ENCODE measurements at regions not wholly inside any gene's neighbourhood (a gene's known extent, or its start where the extent isn't known, plus 50 kb on each side); places are given as distances from the start of the nearest gene placed in this dataset.
"Not testable (repeated sequence)": the region's sequence is repeated elsewhere in the genome, so short reads cannot be mapped to it uniquely, and the experiment has no call there.

DNA sequence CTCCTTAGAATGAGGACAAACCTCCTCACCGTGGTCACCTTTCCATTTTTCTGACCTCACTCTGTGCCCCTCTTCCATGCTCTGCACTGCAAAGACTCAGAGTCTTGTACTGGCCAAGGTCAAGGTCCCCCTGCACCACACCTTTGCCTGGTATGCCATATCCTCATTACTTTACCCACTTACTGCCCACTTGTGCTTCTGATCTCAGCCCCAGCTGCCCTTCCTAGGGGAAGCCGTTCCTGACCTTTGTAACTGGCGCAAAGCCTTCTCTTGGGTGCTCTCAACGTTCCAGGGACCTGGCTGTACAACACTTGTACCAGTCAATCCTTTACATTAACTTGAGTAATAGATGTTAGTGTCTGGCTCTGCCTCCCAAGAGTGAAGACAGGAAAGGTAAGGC lies 256.0 kb downstream of the SV2B start:
- DNase-seq (ENCODE audit: low read depth) = no peak

DNA sequence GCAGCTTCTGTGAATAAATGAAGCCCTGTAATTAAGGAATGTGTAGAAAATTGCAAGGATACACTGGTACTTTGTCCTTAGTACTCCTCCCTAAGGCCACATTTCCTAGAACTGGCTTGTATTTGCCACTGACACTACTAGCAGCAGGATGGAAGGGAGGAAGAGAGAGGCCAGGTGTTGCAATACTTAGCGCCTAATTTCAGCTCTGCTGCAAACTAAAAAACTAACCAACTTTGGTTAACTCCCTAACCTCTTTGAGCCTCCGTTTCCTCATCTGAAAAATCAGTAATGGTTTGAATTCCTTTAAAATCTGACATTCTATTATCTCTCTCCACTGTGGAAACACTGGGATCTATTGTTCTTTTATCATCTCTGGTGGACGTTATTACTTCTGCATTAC lies 257.0 kb downstream of the SV2B start:
- no peak for DNase-seq (ENCODE audit: low read depth)

DNA sequence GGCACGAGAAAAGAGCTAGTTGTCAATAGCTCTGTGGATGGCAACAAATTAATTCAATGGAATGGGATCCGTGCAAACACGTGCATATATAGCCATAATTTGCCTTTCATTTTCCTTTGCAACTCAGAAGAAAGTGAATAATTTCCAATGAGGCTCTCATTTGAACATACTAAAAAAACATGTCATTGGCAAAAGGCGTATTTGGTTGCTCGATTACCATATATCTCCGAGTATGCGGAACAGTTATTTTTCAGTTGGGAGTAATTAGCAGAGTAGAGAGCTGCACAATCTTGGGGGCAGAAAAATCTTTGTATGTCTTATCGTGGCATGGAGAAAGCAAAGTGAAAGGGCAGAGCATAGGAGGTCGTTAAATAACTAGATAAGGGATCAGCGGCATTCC lies 257.4 kb downstream of the SV2B start:
- DNase-seq (ENCODE audit: low read depth) = no peak

DNA sequence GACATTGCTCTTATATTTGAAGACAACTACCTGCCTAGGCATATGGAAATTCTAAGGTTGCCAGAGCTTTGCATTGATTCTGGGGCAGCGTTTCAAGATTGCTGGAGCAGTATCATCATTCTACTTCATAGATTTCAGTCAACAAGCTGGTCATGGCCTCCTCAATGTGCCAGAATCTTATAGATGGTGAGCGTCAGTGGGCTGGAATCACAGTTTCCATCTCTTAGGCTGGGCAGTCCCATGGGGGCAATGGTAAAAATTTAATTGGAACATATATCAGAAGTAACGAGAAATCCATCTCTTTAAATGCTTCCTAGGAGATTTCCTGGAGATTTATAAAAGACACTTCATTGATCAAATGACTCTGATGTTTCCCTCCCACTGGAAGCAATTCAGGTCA lies 258.3 kb downstream of the SV2B start:
- DNase-seq (ENCODE audit: low read depth) = no peak

DNA sequence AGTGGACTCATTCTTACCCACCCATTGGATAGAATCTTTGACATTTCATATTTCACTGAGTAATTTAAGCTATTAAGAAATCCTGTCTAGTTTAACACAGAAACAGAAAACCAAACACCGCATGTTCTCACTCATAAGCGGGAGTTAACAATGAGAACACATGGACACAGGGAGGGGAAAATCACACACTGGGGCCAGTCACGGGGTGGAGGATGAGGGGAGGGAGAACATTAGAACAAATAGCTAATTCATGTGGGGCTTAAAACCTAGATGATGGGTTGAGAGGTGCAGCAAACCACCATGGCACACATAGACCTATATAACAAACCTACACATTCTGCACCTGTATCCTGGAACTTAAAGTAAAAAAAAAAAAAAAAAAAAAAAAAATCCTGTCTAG lies 261.6 kb downstream of the SV2B start:
- DNase-seq (ENCODE audit: low read depth) = not testable (repeated sequence)

DNA sequence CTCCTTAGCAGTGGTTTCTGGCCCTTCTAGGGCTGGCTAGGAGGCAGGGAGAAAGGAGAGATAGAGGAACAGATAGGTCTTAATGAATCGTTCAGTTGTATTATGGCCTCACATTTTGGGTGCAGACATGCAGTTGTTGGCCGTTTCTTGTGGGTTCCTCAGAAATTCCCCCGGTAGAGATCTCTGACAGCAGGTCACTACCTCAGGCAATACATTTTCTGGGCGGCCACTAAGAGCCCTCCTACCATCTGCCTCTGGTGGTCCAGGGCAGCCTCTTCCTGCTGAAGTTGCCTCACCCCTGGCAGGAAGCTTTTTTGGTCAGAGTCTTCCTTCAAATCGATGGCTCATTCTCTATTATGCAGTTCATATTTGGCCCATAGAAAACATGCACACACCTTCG lies 266.1 kb downstream of the SV2B start:
- no peak for DNase-seq (ENCODE audit: low read depth)

DNA sequence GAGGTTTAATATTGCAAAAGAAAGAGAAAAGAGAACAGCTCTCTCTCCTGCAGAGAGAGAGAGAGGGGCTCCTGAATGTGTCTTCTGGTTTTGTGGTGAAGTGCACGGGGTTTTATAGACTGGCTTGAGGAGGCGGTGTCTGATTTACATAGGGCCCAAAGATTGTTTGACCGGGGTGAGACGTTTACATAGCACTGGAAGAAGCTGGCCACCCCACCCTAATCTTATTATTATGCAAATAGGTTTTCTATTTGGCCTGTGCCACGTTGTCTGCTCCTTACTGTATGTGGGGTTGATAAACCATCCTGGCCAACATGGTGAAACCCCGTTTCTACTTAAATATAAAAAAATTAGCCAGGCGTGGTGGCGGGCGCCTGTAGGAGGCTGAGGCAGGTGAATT lies 268.6 kb downstream of the SV2B start:
- DNase-seq (ENCODE audit: low read depth) = no peak

DNA sequence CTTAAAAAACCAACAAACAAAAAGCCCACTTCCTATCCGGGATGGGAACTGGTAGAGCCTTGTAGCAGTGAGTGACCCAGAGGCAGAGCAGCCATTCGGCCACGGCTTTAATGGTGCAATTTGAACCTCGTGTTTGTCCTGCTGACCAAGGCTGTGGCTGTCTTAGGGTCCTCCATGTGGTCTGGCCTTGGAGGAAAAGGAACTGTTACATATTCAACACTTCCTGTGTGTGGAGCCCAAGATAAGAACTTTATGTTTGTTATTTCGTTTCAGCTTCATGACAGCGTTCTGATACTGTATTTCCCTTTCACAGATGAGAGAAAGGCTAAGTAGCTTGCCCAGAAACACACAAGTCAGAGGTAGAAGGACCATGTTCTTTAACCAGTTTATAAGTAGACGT lies 269.8 kb downstream of the SV2B start:
- no peak for DNase-seq (ENCODE audit: low read depth)

DNA sequence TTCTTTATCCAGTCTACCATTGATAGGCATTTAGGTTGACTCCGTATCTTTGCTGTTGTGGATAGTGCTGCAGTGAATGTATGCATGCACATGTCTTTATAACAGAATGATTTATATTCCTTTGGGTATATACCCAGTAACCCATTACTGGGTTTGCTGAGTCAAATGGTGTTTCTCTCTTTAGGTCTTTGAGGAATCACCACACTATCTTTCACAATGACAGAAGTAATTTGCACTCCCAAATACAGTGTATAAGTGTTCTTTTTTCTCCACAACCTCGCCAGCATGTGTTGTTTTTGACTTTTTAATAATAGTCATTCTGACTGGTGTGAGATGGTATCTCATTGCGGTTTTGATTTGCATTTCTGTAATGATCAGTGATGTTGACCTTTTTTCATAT lies 271.3 kb downstream of the SV2B start:
- DNase-seq (ENCODE audit: low read depth) = not testable (repeated sequence)

DNA sequence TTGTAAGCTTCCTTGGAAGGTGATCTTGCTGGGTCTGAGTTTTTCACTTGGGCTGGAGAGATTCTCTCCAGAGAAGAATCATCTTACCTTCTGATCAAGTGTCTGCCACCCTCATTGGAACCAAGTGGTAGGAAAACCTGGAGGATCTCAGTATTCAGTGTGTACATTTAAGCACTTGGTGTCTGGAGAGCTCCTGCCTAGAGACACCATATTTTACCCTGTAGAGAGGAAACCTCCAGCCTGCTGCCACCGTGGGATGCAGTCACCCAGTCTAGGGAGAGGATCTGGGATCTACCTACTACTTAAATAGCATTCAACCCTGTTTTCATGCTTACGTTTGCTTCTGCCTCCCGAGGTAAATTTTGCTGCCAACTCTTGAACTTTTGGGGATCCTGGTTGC lies 274.3 kb downstream of the SV2B start:
- no peak for DNase-seq (ENCODE audit: low read depth)

DNA sequence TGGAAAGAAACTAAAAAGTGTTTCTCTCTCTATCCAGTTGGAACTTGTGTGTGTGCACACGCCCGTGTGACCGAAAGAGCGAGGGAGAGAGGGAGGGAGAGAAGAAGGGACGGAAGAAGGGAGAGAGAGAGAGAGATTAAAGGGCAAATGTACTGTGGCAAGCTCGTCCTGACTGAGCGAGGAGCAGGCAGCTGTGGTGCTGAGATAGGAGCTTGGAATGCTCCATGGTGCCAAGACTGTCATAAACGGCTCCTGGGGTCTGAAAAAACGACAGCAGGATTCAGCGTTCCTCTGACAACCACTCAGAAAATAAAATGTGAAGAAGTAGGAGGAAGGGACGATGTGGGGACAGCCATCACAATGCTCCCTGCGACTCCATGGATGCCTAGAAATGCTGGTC lies 276.0 kb downstream of the SV2B start:
- no peak for DNase-seq (ENCODE audit: low read depth)

DNA sequence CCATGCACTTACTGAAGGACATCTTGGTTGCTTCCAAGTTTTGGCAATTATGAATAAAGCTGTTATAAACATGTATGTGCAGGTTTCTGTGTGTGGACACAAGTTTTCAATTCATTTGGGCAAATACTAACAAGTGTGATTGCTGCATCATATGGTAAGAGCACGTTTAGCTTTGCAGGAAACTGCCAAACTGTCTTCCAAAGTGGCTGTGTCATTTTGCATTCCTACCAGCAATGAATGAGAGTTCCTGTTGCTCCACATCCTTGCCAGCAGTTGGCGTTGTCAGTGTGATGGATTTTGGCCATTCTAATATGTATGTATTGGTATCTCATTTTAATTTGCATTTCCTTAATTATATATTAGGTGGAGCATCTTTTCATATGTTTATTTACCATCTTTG lies 280.1 kb downstream of the SV2B start:
- DNase-seq (ENCODE audit: low read depth) = no peak

DNA sequence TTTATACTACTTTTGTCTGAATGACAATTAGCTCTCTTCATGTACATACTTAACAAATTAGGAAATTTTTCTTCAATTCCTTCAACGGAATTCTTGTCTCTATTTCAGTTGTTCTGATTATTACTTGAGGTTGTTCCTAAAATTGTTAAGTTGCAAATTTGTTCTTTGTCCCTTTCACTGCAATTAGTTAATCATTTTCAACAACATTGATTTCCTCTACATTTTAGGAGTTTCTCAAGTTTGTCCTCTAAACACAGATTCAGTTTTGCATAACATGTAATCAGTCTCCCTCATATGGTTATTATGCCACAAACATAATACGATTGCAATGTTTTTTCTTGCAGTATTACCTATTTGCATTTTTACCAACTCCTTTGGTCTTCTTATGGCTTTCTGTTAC lies 283.5 kb downstream of the SV2B start:
- DNase-seq (ENCODE audit: low read depth) = no peak

DNA sequence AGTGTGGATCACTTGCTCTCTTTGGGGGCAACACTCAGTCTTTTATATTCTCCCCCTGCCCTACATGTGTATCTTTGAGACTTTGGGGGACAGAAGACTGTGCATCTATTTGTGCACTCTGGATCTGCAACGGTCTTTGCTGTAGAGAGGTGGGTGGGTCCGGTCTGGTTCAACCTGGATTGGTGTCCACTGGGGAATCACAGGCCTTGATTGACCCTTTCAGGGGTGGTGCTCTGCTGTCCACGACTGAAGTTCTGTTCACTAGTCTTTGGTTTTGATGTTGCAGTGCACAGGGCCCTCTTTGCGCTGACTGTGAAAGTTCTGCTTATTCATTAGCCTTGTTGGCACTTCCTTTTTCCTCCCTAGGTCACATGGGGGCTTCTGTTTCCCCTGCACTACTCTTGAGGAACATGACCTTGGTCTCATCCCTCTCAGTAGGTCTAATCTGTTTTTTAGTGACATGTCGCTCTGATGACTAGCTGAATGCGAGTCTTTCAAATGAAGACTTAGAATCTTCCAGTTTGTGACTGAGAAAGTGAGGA lies 284.2 kb downstream of the SV2B start:
- no peak for DNase-seq (ENCODE audit: low read depth)

DNA sequence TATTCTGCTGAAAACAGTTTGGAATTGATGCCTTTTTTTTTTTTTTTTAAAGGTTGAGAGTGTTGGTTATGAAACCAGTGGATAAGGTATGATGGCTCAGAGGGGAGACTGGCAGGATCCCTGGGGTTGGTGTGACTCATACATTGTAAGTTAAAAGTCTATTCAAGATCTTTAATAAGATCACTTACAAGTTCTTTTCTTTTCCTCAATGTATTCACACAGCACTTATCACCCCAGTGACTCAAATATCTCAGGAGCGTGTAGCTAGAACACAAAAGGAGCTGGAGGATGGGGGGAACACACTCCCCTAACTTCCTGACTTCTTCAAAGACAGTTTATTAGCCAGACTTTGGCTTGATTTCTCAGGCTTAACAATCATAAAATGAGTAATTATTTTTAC lies 285.3 kb downstream of the SV2B start:
- DNase-seq (ENCODE audit: low read depth) = peak; percentile 18

DNA sequence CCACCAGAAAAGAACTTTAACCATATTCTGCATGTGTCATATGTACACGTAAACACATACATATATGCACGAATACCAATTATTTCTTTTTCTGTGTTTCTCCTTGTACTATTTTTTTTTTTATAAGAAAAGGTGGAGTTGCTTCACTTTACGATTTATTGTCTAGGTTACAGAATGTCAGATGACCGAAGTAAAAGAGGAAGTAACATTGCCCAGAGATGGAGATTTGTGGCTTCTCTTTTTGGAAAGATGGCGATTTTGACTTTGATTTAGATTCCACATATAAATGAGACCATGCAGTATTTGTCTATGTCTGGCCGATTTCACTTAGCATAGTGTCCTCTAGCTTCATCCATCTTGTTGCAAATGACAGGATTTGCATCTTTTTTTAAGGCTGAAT lies 293.1 kb downstream of the SV2B start:
- DNase-seq (ENCODE audit: low read depth) = no peak

DNA sequence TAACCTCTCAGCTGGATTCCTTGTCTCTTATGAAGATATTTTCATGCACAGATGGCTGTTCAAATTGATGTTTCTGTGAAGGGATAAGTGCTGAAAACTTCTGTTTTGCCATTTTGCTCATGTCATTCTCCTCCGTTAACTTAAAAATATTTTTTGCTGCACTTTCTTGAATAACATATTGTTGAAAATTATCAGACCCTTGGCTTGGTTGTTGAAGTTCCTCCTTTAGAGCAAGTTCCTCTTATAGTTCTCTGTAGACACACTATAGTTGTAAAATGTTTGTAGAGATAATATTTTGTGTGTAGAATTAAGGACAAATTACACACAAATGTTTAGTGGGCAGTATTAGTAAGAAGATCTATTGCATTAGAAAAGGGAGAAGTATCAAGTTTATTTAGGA lies 300.4 kb downstream of the SV2B start:
- no peak for DNase-seq (ENCODE audit: low read depth)

DNA sequence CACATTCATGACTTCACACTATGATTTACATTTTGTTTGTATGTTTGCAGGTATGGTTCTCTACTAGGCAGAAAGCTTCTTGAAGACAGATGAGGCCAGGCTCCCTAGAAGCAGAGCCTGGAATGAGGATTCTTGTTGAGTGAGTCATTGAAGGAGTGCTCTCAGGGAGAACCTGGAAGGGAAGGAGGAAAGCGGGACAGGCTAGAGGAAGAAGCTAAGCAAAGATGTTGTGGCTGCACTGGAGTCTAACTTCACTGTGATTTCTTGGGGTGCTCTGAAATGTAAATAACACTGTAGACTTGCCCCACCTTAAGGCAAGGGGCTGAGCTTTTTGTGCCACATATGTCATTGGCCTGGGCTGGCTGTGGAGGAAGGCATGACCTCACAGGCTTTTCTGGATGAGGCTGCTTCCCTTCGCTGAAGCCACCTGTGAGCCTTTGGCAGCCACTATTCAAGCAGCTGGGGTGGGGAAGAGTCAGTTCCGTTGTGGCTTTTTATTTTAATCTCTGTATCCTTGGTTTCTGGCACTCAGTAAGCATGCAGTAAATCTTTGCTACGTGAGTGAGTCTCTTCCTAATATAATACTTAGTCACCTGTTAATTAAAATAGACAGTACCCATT lies 307.3 kb downstream of the SV2B start:
- DNase-seq (ENCODE audit: low read depth) = no peak

DNA sequence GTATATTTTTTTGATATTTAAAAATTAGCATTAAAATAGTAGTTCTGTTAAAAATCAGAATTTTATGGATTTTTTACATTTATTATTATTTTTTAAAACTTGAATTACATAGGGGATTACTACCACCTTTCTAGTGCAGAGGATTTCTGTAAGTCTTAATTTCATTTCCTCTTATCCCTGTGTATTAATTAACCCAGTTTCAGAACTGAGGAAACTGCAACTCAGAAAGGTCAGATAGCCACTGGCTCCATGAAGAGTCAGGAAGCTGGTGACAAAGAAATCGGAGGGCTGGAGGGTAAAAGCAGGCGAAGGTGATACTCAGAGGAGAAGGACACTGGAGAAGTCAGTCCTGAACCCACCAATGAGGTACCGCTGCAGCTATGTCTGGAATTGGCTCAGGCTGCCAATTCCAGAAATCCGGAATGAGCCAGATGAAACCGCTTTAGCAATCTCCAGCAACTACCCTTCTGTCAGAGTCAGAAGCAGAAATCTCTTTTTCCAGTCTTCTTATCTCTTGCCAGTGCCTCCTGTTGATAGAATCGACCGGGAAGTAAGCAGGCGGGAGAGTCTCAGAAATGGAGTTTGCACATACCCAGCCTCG lies 308.5 kb downstream of the SV2B start:
- DNase-seq (ENCODE audit: low read depth) = no peak

DNA sequence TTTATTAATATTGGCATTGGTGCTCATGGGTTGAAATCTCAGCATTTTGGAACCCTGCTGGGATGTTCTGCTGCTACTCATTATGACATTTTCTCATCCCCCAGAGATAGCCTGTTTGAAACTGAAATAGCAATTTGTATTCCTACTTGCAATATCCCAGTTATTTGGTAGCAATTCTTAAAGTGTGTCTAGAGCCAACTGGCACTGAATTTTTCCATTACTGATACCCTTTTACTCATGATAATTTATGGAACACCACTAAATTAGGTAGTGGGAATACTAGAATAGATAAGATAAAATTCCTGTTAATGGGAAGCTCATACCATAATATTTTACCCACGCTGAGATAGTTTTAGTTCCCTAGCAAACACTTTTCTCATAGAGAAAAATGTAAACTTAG lies 309.3 kb downstream of the SV2B start:
- no peak for DNase-seq (ENCODE audit: low read depth)

DNA sequence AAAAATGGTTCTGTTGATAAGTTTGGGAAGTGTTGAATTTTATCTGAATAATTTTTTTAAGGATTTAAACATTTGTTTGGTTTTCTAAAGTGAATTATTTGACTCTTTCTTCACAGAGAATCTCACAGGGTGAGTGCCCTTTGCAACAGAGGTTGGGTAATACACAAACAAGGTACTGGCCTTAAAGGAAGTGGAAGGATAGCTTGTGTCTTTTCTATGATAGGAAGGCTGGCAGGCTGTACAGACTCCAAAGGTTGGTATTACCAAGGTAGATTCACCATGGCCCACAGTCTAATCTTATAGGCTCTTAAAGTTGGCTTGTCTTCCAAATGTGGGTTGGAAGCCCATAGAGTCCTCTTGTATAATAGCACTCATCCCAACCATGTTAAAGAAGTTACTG lies 311.5 kb downstream of the SV2B start:
- no peak for DNase-seq (ENCODE audit: low read depth)

DNA sequence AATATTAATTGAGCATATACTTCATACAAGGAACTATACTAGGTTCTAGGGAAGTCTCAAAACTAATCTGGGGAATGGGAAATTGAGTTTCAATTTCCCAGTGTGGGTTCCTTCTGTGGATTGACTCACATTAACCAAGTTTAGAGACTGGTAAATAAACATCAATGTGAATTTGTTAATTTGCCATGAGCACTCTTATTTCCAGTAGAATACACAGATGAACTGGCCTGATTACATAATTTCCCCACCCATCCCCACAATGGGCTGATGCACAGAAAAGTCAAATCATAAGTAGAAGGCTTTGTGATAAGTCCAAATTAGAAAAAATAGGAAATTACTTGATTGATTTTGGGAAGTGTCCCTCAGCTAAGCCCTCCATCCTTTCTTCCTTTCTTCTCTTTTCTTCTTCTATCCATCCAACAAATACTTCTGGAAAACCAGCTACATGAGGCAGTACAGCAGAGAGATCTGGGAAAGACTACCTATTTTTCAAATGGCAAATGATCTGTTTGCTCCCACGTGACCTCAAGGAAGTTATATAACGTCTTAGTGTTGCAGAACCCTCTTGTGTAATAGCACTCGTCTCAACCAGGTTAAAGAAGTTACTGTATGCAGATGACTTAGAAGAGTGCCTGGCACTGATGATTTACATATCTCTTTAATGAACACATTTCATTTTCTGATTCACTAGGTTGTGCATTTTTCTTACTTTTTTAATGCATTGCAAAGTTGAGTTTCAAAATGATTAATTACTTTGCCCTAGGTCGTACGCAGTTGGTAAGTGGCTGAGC lies 312.3 kb downstream of the SV2B start:
- DNase-seq (ENCODE audit: low read depth) = no peak

DNA sequence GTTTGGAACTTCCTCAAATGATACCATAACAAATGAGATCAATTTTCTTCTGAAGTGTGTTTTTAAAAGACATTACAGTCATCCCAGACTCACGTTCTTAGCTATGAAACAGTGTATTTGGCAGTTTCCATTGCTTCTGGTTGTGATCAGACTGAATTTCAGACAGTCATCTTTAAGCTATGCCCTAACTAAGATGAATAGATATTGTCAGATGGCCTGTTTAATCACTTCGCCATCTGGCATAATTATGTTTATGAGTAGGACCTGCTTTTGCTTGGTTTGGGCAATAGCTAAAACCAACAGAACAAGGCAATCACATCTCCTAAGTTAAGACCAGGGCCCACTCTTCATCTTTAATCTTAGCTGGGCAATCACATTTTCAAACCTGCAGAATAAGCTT lies 313.1 kb downstream of the SV2B start:
- peak; percentile 37 for DNase-seq (ENCODE audit: low read depth)
